Karpas-422 (cell line): ENCODE measurements at regions not wholly inside any gene's neighbourhood (a gene's known extent, or its start where the extent isn't known, plus 50 kb on each side); places are given as distances from the start of the nearest gene placed in this dataset.

ENCODE experiments used
- DNase-seq: peaks from one replicate; pipeline ENCODE4 v3.0.0-alpha.2; 2015
- H2AFZ ChIP-seq: fragments of 200-600 bp; sonication (generic); 2 replicates; pipeline ENCODE4 v1.6.1; 2014; ENCODE audit warnings: antibody characterized with exemption, low read length, mixed read lengths
- H3K27ac ChIP-seq: fragments of 200-600 bp; sonication (generic); 2 replicates; pipeline ENCODE4 v1.5.1; 2014; ENCODE audit warnings: mild to moderate bottlenecking, low read length, moderate library complexity
- H3K27me3 ChIP-seq: fragments of 200-600 bp; sonication (generic); 2 replicates; pipeline ENCODE4 v1.6.1; 2014; ENCODE audit warnings: low read length, mixed read lengths
- H3K36me3 ChIP-seq: fragments of 200-600 bp; sonication (generic); 2 replicates; pipeline ENCODE4 v1.6.1; 2014; ENCODE audit warnings: low read length, mixed read lengths; ENCODE audit not compliant: insufficient read depth
- H3K4me1 ChIP-seq: fragments of 200-600 bp; sonication (generic); 2 replicates; pipeline ENCODE4 v1.6.1; 2014; ENCODE audit warnings: mild to moderate bottlenecking, low read length, mixed read lengths
- H3K4me2 ChIP-seq: fragments of 200-600 bp; sonication (generic); 2 replicates; pipeline ENCODE4 v1.6.1; 2014; ENCODE audit warnings: low read length, low read depth, mild to moderate bottlenecking; ENCODE audit not compliant: poor library complexity, severe bottlenecking
- H3K4me3 ChIP-seq: fragments of 200-600 bp; sonication (generic); 2 replicates; pipeline ENCODE4 v1.5.1; 2014; ENCODE audit warnings: mild to moderate bottlenecking, antibody characterized with exemption, low read length, mixed read lengths
- H3K79me2 ChIP-seq: fragments of 200-600 bp; sonication (generic); 2 replicates; pipeline ENCODE4 v1.6.1; 2014; ENCODE audit warnings: mild to moderate bottlenecking, low read length, mixed read lengths
- H3K9ac ChIP-seq: fragments of 200-600 bp; sonication (generic); 2 replicates; pipeline ENCODE4 v1.6.0; 2014; ENCODE audit warnings: low read length
- H3K9me2 ChIP-seq: fragments of 200-600 bp; sonication (generic), shearing (Covaris generic); replicated peaks from 2 replicates; pipeline ENCODE4 v1.6.0; 2014; ENCODE audit warnings: mild to moderate bottlenecking, low read length, moderate library complexity; ENCODE audit not compliant: insufficient read depth
- H3K9me3 ChIP-seq: fragments of 300-700, 200-600 bp; sonication (generic); 2 replicates; pipeline ENCODE4 v1.6.1; 2014; ENCODE audit warnings: low read length, mixed read lengths
- H4K20me1 ChIP-seq: fragments of 200-600 bp; sonication (generic); 2 replicates; pipeline ENCODE4 v1.6.1; 2014; ENCODE audit warnings: mild to moderate bottlenecking, antibody characterized with exemption, low read length, low read depth; ENCODE audit not compliant: insufficient read depth

- no peaks in the 10 kb centered on the region for H3K4me1 ChIP-seq
- no peak for DNase-seq
- H3K9me2 ChIP-seq = no peaks in the 10 kb centered on the region
- no peaks in the 10 kb centered on the region for H4K20me1 ChIP-seq
- no peaks in the 10 kb centered on the region for H3K79me2 ChIP-seq
- no peak overlapping the region for H3K27ac ChIP-seq
- H3K4me2 ChIP-seq = no peak overlapping the region
- no peak overlapping the region for H2AFZ ChIP-seq
- H3K36me3 ChIP-seq = no peaks in the 10 kb centered on the region
- H3K9me3 ChIP-seq = no peaks in the 10 kb centered on the region
- no peaks in the 10 kb centered on the region for H3K27me3 ChIP-seq
- H3K9ac ChIP-seq = no peak overlapping the region
- no peak overlapping the region for H3K4me3 ChIP-seq
Measured at GRCh38 chr10:90175161-90175681, 473.8 kb downstream of the KIF20B start.

- Histone ChIP-seq H3K9me2 (no peaks in the 10 kb centered on the region), H4K20me1 (no peaks in the 10 kb centered on the region), H3K4me1 (no peaks in the 10 kb centered on the region), H3K4me2 (no peak overlapping the region), H3K9me3 (no peaks in the 10 kb centered on the region), H3K4me3 (no peak overlapping the region), H3K9ac (no peak overlapping the region), H3K27me3 (no peaks in the 10 kb centered on the region), H3K36me3 (no peaks in the 10 kb centered on the region), H3K27ac (no peak overlapping the region), H3K79me2 (no peaks in the 10 kb centered on the region), H2AFZ (no peak overlapping the region)
- no peak for DNase-seq
Measured at GRCh38 chr10:90179696-90180407, 478.5 kb downstream of the KIF20B start.

- no peak overlapping the region for H3K4me3 ChIP-seq
- no peaks in the 10 kb centered on the region for H3K4me1 ChIP-seq
- H4K20me1 ChIP-seq = no peaks in the 10 kb centered on the region
- H3K9me3 ChIP-seq = no peaks in the 10 kb centered on the region
- H3K9me2 ChIP-seq = no peaks in the 10 kb centered on the region
- H3K27ac ChIP-seq = no peak overlapping the region
- H3K79me2 ChIP-seq = no peaks in the 10 kb centered on the region
- no peak overlapping the region for H2AFZ ChIP-seq
- no peak overlapping the region for H3K4me2 ChIP-seq
- H3K27me3 ChIP-seq = no peaks in the 10 kb centered on the region
- no peaks in the 10 kb centered on the region for H3K36me3 ChIP-seq
- no peak for DNase-seq
- H3K9ac ChIP-seq = no peak overlapping the region
Measured at GRCh38 chr10:90180886-90181691, 479.7 kb downstream of the KIF20B start.

- no peak overlapping the region for H3K4me3 ChIP-seq
- no peaks in the 10 kb centered on the region for H3K36me3 ChIP-seq
- H3K9me3 ChIP-seq = no peaks in the 10 kb centered on the region
- no peaks in the 10 kb centered on the region for H3K4me1 ChIP-seq
- no peak overlapping the region for H3K27ac ChIP-seq
- H3K4me2 ChIP-seq = no peak overlapping the region
- no peak for DNase-seq
- no peak overlapping the region for H3K9ac ChIP-seq
- no peaks in the 10 kb centered on the region for H3K9me2 ChIP-seq
- H3K27me3 ChIP-seq = no peaks in the 10 kb centered on the region
- H4K20me1 ChIP-seq = no peaks in the 10 kb centered on the region
- H3K79me2 ChIP-seq = no peaks in the 10 kb centered on the region
- H2AFZ ChIP-seq = no peak overlapping the region
Measured at GRCh38 chr10:90192825-90193224, 491.4 kb downstream of the KIF20B start.

GRCh38 chr10:90193240-90193985 is 492.0 kb downstream of the KIF20B start:
- Histone ChIP-seq H3K9me2 (no peaks in the 10 kb centered on the region), H3K27ac (no peak overlapping the region), H3K9ac (no peak overlapping the region), H3K27me3 (no peaks in the 10 kb centered on the region), H4K20me1 (no peaks in the 10 kb centered on the region), H2AFZ (no peak overlapping the region), H3K79me2 (no peaks in the 10 kb centered on the region), H3K4me2 (no peak overlapping the region), H3K9me3 (no peaks in the 10 kb centered on the region), H3K36me3 (no peaks in the 10 kb centered on the region), H3K4me3 (no peak overlapping the region), H3K4me1 (no peaks in the 10 kb centered on the region)
- no peak for DNase-seq

GRCh38 chr10:90195288-90195840 is 494.0 kb downstream of the KIF20B start:
- Histone ChIP-seq H3K9me3 (no peaks in the 10 kb centered on the region), H3K4me2 (no peak overlapping the region), H3K79me2 (no peaks in the 10 kb centered on the region), H3K9ac (no peak overlapping the region), H2AFZ (no peak overlapping the region), H3K4me3 (no peak overlapping the region), H3K4me1 (no peaks in the 10 kb centered on the region), H3K27ac (no peak overlapping the region), H3K36me3 (no peaks in the 10 kb centered on the region), H3K27me3 (no peaks in the 10 kb centered on the region), H4K20me1 (no peaks in the 10 kb centered on the region), H3K9me2 (no peaks in the 10 kb centered on the region)
- no peak for DNase-seq

GRCh38 chr10:90197766-90198165 is 496.4 kb downstream of the KIF20B start:
- H3K36me3 ChIP-seq = no peaks in the 10 kb centered on the region
- no peak overlapping the region for H2AFZ ChIP-seq
- H3K27ac ChIP-seq = no peak overlapping the region
- DNase-seq = no peak
- no peaks in the 10 kb centered on the region for H3K9me3 ChIP-seq
- H3K4me1 ChIP-seq = no peaks in the 10 kb centered on the region
- no peaks in the 10 kb centered on the region for H4K20me1 ChIP-seq
- H3K4me2 ChIP-seq = no peak overlapping the region
- H3K9ac ChIP-seq = no peak overlapping the region
- H3K4me3 ChIP-seq = no peak overlapping the region
- no peaks in the 10 kb centered on the region for H3K79me2 ChIP-seq
- no peaks in the 10 kb centered on the region for H3K27me3 ChIP-seq
- H3K9me2 ChIP-seq = no peaks in the 10 kb centered on the region

- no peak for DNase-seq
- Histone ChIP-seq H3K36me3 (no peaks in the 10 kb centered on the region), H3K4me2 (no peak overlapping the region), H3K9me3 (no peaks in the 10 kb centered on the region), H3K9ac (no peak overlapping the region), H4K20me1 (no peaks in the 10 kb centered on the region), H3K27me3 (no peaks in the 10 kb centered on the region), H2AFZ (no peak overlapping the region), H3K79me2 (no peaks in the 10 kb centered on the region), H3K9me2 (no peaks in the 10 kb centered on the region), H3K4me1 (no peaks in the 10 kb centered on the region), H3K4me3 (no peak overlapping the region), H3K27ac (no peak overlapping the region)
Measured at GRCh38 chr10:90199093-90199492, 497.7 kb downstream of the KIF20B start.
